ENCODE measurements at regions not wholly inside any gene's neighbourhood (a gene's known extent, or its start where the extent isn't known, plus 50 kb on each side); places are given as distances from the start of the nearest gene placed in this dataset.

DNA sequence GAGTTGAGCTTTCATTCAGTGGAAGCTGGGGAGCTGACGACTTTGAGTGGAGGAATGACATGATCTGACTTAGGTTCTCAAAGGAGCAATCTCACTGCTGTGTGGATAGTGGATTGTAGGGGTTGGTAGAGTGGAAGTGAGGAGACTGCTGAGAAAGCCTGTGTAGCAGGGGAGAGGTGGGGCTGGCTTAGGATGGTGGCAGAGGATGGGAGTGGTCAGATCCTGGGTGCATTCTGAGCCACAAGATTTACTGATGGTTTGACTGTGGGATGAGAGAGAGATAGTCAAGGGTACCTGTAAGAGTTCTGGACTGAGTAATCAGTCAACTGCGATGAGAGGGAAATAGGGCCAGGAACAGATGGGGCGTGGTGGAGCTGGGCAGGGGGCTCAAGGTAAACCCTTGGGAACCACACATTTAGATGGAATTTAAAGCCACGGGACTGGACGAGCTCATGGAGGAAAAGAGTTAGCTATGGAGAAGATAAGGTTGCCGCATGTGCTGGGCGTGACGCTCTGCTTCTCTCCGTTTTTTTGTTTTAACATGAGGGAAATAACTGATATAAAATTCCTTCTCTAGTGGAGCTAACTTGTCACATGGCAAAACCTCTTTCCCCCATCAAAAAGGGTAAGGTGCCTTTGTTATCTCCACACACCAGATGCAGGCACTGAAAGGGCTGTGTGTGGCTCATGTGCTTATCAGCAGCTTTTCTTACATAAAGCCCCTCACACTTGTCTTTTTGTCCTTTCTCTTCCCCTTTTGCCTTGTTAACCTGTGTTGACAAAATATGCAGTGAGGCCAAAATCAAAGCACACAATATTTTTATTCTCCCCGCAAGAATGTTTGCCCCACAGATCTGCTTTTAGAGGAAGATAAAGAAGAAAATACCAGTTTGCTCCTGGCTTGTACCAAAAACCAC lies 379.8 kb downstream of the TSN start:
- Histone ChIP-seq H4K20me1 (ENCODE audit: insufficient read depth, low read length) (no peaks in the 10 kb centered on the region), H3K9ac (ENCODE audit: low read length) (no peak overlapping the region), H3K4me3 (ENCODE audit: low read length) (no peak overlapping the region), H3K4me1 (ENCODE audit: low read length) (no peaks in the 10 kb centered on the region), H3K36me3 (replicated peaks; ENCODE audit: low read depth, low read length) (no peaks in the 10 kb centered on the region), H3K4me2 (ENCODE audit: low read length) (no peak overlapping the region), H2AFZ (ENCODE audit: low read depth, low read length) (no peak overlapping the region), H3K79me2 (ENCODE audit: low read length) (no peaks in the 10 kb centered on the region), H3K27me3 (ENCODE audit: low read depth, low read length) (no peaks in the 10 kb centered on the region), H3K9me3 (ENCODE audit: insufficient read depth, low read length) (peaks cover 5% of the 10 kb centered on the region; the same call in 1 of the 2 replicates), H3K27ac (ENCODE audit: low read length) (no peak overlapping the region)
- TF ChIP-seq EZH2phosphoT487 (IDR thresholded peaks at IDR 0.05; ENCODE audit: low read depth) = no peak
- TF ChIP-seq, protein P1, sequence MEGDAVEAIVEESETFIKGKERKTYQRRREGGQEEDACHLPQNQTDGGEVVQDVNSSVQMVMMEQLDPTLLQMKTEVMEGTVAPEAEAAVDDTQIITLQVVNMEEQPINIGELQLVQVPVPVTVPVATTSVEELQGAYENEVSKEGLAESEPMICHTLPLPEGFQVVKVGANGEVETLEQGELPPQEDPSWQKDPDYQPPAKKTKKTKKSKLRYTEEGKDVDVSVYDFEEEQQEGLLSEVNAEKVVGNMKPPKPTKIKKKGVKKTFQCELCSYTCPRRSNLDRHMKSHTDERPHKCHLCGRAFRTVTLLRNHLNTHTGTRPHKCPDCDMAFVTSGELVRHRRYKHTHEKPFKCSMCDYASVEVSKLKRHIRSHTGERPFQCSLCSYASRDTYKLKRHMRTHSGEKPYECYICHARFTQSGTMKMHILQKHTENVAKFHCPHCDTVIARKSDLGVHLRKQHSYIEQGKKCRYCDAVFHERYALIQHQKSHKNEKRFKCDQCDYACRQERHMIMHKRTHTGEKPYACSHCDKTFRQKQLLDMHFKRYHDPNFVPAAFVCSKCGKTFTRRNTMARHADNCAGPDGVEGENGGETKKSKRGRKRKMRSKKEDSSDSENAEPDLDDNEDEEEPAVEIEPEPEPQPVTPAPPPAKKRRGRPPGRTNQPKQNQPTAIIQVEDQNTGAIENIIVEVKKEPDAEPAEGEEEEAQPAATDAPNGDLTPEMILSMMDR (IDR thresholded peaks at IDR 0.05; ENCODE audit: low read depth, low read length) = no peak

DNA sequence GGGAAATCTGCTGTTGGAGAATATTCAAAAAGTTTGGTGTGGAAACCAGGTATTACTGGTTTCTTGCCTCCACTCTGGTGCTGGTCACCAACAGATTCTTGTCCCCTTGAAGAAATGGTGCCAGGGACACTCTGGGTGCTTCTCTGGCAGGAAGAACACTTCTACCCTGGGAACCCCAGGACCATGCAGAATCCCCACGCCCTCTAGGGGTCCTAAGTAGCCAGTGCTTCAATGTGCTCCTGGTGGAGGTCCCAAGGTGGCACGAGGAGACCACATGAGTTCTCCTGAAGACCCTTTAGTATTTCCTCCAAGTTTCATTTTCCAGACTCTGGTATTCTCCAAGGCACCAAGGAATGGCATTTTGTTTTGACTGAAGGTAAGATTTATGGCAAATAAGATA lies 380.6 kb downstream of the TSN start:
- Histone ChIP-seq H3K79me2 (ENCODE audit: low read length) (no peaks in the 10 kb centered on the region), H3K27me3 (ENCODE audit: low read depth, low read length) (no peaks in the 10 kb centered on the region), H2AFZ (ENCODE audit: low read depth, low read length) (no peak overlapping the region), H3K4me1 (ENCODE audit: low read length) (no peaks in the 10 kb centered on the region), H3K4me3 (ENCODE audit: low read length) (no peak overlapping the region), H3K9ac (ENCODE audit: low read length) (no peak overlapping the region), H3K4me2 (ENCODE audit: low read length) (no peak overlapping the region), H3K36me3 (replicated peaks; ENCODE audit: low read depth, low read length) (no peaks in the 10 kb centered on the region), H4K20me1 (ENCODE audit: insufficient read depth, low read length) (no peaks in the 10 kb centered on the region), H3K9me3 (ENCODE audit: insufficient read depth, low read length) (no peaks in the 10 kb centered on the region), H3K27ac (ENCODE audit: low read length) (no peak overlapping the region)
- no peak for TF ChIP-seq EZH2phosphoT487 (IDR thresholded peaks at IDR 0.05; ENCODE audit: low read depth)
- TF ChIP-seq, protein P1 (IDR thresholded peaks at IDR 0.05; ENCODE audit: low read depth, low read length) = peak; percentile 64

DNA sequence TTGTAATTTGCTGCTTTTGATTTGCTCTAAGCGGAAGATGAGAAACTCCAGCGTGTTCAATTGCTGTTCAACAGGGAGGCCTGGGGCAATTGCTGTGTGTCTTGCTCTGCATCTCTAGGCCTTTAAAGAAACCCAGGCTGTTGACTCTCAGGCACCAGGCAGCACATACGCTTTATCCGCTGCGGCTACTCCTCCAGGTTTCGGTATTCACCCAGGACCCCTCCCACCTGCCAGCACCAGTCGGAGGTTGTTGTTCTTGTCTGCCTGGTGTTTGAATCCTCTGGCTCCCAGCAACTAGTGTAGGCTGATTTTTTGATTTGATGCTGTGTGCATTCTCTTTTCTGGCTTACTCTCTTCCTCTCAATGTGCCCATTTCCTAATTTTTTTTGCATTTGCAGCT lies 383.1 kb downstream of the TSN start:
- Histone ChIP-seq H3K4me2 (ENCODE audit: low read length) (no peak overlapping the region), H3K4me3 (ENCODE audit: low read length) (no peak overlapping the region), H3K4me1 (ENCODE audit: low read length) (no peaks in the 10 kb centered on the region), H3K36me3 (replicated peaks; ENCODE audit: low read depth, low read length) (no peaks in the 10 kb centered on the region), H3K27ac (ENCODE audit: low read length) (no peak overlapping the region), H3K9ac (ENCODE audit: low read length) (no peak overlapping the region), H3K27me3 (ENCODE audit: low read depth, low read length) (no peaks in the 10 kb centered on the region), H2AFZ (ENCODE audit: low read depth, low read length) (no peak overlapping the region), H4K20me1 (ENCODE audit: insufficient read depth, low read length) (no peaks in the 10 kb centered on the region), H3K79me2 (ENCODE audit: low read length) (no peaks in the 10 kb centered on the region), H3K9me3 (ENCODE audit: insufficient read depth, low read length) (no peaks in the 10 kb centered on the region)
- no peak for TF ChIP-seq EZH2phosphoT487 (IDR thresholded peaks at IDR 0.05; ENCODE audit: low read depth)
- TF ChIP-seq, protein P1 (IDR thresholded peaks at IDR 0.05; ENCODE audit: low read depth, low read length) = no peak

DNA sequence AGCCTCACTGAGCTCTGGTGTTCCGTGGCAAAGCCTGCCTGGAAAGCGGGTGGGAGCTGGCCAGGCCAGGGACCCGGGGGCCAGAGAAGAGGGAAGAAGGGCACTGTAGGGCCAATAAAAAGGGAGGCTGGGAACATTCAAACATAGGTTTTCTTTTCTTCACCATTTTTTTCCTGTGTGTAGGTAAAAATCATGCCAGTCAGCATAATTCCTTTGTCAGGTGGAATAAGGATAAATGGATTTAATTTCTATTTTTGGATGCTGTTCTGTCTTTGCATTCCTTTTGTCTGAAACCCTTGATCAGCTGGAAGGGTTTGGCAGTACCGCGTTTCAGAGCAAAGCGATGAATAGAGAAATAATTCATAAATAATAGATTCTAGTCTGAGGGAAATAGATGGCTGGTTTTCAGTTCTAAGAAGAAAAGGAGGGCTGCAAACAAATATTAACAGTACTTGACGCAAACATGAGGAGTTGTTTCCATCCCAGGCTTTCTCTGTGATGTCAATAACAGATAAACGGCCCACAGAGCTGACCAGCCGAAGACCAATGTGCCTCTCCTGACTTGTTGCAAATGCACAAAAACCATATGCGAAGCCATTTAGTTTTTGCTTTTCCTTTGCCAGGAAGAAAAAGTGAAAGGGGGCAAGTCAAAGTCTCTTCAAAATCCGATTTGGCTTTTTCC lies 384.4 kb downstream of the TSN start:
- TF ChIP-seq, protein P1 (IDR thresholded peaks at IDR 0.05; ENCODE audit: low read depth, low read length) = no peak
- no peak for TF ChIP-seq EZH2phosphoT487 (IDR thresholded peaks at IDR 0.05; ENCODE audit: low read depth)
- Histone ChIP-seq H3K36me3 (replicated peaks; ENCODE audit: low read depth, low read length) (no peaks in the 10 kb centered on the region), H2AFZ (ENCODE audit: low read depth, low read length) (no peak overlapping the region), H3K4me3 (ENCODE audit: low read length) (no peak overlapping the region), H4K20me1 (ENCODE audit: insufficient read depth, low read length) (no peaks in the 10 kb centered on the region), H3K79me2 (ENCODE audit: low read length) (no peaks in the 10 kb centered on the region), H3K9ac (ENCODE audit: low read length) (no peak overlapping the region), H3K4me1 (ENCODE audit: low read length) (no peaks in the 10 kb centered on the region), H3K4me2 (ENCODE audit: low read length) (no peak overlapping the region), H3K9me3 (ENCODE audit: insufficient read depth, low read length) (no peaks in the 10 kb centered on the region), H3K27ac (ENCODE audit: low read length) (no peak overlapping the region), H3K27me3 (ENCODE audit: low read depth, low read length) (no peaks in the 10 kb centered on the region)

All from OCI-LY3 (cell line).